Fibroblast of skin of left biceps (primary cell): ENCODE measurements at regions not wholly inside any gene's neighbourhood (a gene's known extent, or its start where the extent isn't known, plus 50 kb on each side); places are given as distances from the start of the nearest gene placed in this dataset.

ENCODE experiments used
- DNase-seq, 2 experiments: peaks; one replicate each; pipeline ENCODE4 v3.0.0-alpha.2; 2013; ENCODE audit warnings: low read depth in 2 of 2

DNA sequence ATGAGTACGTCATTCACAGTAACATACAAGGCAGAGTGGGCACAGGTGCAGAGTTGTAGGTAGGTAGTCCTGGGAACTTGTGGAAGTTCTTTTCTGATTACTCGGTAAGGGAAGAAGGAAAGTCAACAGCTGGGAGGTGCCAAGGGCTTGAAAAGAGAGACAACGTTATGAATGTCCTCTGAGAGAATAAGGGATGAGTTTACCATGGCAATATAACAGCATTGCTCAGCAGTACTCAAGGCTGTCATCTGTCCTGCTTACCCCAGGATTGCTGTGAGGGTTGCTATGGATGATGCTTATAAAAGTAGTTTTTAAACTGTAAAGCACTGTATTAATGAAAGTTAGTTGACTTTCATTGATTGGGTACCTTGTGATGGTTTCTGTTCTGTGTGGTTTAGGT is 369.1 kb upstream of the SGCD start:
- DNase-seq, result no peak

- no peak for DNase-seq
These were observed 367.9 kb upstream of the SGCD start for GRCh38 chr5:155959082-155959481.

DNA sequence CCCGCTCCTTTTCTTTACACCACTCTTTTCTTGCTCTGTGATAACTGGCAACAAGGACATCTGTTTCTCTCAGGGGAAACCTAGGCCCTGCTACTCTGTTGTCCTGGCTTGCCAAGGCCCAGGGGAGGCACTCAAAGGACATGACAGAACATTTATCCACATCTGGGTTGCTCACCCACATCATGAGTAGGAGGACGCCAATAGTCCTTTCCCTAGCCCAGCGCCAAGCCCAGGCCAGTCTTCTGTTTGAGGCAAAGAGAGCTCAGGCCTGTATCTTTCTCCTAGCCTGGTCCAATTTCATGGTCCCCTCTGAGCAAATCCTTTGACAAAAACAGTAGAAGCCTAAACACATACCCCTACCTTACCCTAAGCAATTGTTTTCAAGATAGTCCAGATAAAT is 366.8 kb upstream of the SGCD start:
- no peak for DNase-seq

- DNase-seq, result no peak
These were observed 357.4 kb upstream of the SGCD start for GRCh38 chr5:155969537-155969936.

DNA sequence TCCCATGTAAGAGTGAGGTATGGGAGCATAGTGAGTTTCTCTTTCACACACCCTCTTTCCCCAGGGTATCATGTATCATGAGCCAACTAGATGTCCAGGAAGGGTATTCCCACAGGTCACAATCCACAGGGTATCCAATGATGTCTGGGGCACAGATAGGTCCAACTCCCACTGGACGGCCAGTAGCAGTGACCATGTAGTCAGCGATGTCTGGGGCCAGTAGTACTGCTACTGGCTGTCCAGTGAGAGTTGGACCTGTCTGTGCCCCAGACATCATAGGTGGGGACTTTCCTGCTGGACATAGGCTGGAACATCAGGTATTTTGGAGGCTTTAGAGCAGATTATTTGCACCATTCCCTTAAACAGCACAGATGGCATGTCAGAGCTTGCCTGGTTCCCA is 352.6 kb upstream of the SGCD start:
- DNase-seq, result no peak

GRCh38 chr5:155978850-155979249 is 348.1 kb upstream of the SGCD start:
- DNase-seq, result no peak

- no peak for DNase-seq
These were observed 344.6 kb upstream of the SGCD start for GRCh38 chr5:155982354-155982753.

- peak; percentile 45 to 47 for DNase-seq
These were observed 343.0 kb upstream of the SGCD start for GRCh38 chr5:155983954-155984353.

DNA sequence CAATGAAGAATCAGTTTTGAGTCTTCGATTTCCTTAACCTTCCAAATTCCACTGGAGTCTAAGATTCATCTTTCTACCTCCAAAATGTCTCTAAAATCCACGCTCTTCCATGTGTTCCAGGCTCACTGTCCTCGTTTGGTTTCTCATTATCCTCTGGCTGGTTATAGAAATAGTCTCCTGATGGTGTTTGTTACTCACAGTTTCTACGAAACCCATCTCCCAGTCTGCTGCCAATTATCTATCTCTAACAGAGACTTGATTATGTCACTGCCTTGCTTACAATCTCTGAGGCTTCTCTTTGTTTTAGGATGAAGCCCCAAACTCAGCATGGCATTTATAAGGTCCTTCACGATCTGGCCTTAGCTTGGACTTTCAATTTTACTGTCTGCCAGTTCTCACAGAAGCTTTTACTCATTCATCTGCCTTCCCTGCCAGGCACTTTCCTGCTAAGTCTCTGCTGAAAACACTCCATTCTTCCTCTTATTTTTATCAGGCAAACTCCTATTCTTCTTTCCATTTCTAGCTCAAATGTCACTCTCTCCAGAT is 339.6 kb upstream of the SGCD start:
- no peak for DNase-seq

GRCh38 chr5:155989879-155990278 is 337.1 kb upstream of the SGCD start:
- DNase-seq, result no peak

DNA sequence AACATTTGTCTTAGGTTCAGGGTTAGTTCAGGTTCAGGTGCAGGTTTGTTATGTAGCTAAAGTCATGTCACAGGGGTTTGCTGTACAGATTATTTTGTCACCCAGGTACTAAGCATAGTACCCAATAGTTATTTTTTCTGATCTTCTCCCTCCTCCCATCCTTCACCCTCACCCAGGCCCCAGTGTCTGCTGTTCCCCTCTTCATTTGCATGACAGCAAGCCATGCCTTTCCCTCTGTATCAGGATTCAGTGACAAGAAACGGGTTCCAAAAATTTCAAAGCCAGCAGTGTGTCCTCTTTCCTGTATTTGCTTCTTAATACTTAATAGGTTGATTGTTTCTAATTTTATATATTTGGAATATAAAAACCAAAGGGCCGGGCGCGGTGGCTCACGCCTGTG is 330.8 kb upstream of the SGCD start:
- DNase-seq, result no peak

DNA sequence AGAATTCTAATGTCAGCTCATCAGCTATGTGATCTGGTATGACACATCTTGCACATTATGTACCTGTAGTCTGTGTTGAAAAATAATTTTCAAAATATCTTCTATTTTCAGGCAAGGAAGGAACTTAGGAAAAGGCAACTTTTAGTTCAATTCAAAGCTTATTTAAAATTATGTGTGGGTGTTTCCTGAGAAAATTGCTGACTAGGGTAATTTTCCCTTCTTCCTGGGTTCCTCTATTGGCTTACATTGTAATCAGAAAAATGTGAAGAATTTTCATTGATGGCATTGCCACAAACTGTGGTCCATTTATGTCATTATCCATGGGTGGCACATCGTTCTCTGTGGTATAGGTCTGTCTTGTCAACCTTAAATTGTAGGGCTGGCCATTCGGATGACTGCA is 328.7 kb upstream of the SGCD start:
- no peak for DNase-seq

GRCh38 chr5:156000115-156000514 is 326.8 kb upstream of the SGCD start:
- no peak for DNase-seq

DNA sequence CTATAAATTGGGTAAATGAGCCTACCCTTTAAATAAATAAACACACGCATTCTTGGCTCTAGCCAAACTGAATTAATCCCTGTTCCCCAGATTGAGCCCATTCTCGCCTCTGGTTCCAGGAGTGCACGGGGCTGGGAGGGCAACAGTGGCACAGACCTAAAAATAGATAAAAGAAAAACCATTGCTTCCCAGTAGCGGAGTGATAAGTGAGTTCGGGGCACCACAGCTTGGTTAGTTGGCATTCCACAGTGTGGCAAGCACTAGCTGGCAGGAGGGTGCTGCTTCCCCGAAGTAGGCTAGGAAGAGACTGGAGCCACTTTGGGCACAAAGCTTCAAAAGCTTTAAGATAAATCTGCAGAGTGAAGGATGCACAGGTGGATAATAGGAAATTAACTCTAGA is 322.2 kb upstream of the SGCD start:
- no peak for DNase-seq

- no peak for DNase-seq
These were observed 320.8 kb upstream of the SGCD start for GRCh38 chr5:156006026-156006647.

DNA sequence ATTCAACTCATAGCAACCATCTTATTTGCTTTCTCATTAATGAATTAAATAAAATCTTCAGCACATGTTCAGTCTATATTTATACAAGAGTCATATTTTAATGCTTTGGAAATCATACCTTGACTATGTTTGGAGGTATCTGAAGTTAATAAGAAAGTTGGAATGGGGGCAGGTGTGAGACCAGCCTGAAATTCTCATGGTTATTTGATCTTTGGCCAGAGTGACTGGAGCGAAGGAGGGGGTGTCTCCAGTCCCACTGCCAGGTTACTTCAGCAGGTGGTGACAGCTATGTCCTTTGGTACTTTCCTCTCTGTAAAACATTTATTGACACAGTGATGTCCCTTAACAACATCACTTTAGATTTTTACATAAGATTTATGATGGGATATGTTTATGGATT is 318.1 kb upstream of the SGCD start:
- no peak for DNase-seq

DNA sequence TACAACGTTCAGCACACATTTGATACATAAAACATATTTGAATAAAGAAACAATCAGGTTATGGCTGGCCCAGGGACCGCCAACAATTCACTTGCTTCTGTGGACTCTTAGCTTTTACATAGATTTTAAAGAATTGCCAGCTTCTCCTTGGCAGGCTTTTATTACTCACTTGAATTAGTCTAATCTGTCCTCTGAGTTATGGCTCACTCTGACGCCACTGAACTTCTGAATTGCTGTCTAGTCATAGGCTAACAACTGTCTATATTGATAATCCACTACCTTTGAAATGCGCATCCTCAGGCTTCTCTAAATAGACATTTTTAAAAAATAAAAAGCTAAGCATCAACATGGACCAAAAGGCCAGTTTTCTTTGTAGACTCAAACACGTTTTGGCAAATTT is 317.4 kb upstream of the SGCD start:
- no peak for DNase-seq

DNA sequence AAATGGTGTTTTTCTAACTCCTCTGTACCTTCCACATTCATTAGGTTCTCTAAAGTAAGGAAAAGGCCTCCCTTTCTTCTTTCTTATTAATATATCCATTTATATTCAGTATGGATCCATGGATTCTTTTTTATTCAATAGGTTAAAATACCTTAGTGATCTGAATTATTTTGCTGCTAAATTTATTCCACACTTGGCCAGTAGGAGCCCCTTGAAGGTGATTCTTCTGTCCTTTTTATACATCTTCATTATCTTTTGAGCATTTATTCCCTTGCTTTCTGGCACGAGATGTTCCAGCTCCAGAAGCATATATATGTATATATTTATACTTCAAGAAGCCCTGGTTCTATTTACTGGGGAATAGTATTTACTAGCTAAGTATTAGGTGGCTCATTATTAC is 311.8 kb upstream of the SGCD start:
- DNase-seq, result no peak

DNA sequence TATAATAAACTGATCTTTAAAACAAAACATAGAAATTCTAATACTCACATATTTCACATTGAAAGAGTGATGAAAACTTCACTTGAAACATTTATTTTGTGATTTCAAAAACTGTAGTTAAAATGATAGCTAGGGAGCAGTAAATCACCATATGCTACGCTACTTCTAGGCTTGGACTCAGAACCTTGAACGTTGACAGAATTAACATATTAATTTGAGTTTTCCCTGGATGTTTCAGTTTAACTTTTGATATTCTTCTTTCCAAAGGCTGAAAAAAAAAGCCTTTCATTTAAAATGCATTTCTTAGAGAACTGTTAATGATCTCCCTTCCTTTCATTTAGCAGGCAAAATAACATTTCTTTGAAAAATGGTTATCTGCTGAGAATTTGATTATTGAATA is 307.8 kb upstream of the SGCD start:
- no peak for DNase-seq

- no peak for DNase-seq
These were observed 307.3 kb upstream of the SGCD start for GRCh38 chr5:156019571-156020180.

DNA sequence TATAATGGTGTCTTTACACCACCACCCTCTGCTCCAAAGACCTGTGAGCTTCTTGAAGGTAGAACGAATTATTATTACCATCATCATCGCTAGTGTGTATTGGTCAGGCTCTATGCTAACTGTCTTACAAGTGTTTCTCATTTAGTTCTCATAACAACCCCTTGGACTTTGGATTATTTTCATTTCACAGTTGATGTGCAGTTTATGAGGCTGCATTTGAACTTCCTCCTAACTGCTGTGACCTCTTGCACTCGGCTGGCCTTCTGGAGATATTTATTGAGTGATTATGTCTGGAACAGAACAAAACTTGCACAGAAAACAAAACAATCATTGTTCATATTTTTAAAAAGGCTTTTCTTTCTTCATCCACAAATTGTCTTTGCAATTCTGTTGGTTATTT is 306.3 kb upstream of the SGCD start:
- no peak for DNase-seq

DNA sequence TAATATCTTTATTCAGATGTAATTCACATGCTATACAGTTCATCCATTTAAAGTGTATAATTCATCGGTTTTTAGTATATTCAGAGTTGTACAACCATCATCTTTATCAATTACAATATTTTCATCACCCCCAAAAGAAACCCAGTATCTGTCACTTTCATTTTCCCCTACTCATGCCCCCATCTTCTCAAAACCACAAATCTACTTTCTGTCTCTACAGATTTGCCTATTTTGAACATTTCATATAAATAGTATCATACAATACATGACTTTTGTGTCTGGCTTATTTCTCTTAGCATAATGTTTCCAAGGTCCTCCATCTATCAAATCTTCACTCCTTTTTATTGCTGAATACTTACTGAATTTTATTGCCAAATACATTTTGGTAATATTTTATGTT is 305.1 kb upstream of the SGCD start:
- no peak for DNase-seq

- no peak for DNase-seq
These were observed 301.3 kb upstream of the SGCD start for GRCh38 chr5:156025656-156026055.

DNA sequence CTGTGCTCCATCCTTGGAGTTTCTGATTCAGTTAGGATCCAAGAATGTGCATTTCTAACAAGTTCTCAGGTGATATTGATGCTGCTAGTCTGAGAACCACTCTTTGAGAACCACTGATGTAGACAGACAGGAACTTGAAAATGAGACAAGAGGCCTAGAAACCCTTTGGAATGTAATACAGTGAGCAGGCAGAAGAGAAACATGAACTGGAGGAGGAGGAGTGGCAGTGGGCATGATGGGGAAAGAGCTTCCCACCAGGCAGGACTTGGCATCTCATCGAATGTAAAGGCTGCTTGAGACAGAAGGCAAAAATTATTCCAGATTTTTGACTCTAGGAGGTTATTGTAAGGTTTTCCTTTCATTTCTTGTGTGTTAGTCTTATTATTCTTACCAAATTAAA is 295.8 kb upstream of the SGCD start:
- DNase-seq, result no peak
